Stomach (tissue), 8 donors: ENCODE measurements at regions not wholly inside any gene's neighbourhood (a gene's known extent, or its start where the extent isn't known, plus 50 kb on each side); places are given as distances from the start of the nearest gene placed in this dataset.
A peak's percentile ranks its signal among the peaks of the same experiment; 100 is the strongest.

Experiments
- DNase-seq, 2 donors: peaks; one replicate each; pipeline versions ENCODE4 v3.0.0 to v3.0.0-alpha.2; 2013 to 2019
- H3K27ac ChIP-seq, 5 donors: fragments of 200-600 bp in 4 of 5; sonication (generic) in 4 of 5; one replicate each; pipeline ENCODE4 v1.5.1; 2013 to 2019; ENCODE audit warnings: mild to moderate bottlenecking in 1 of 5, moderate library complexity in 1 of 5
- H3K27me3 ChIP-seq, 3 donors: fragments of 200-600 bp; sonication (generic); one replicate each; pipeline ENCODE4 v1.5.1; 2017 to 2019; ENCODE audit warnings: mixed run types in 1 of 3
- H3K36me3 ChIP-seq, 4 donors: fragments of 200-600 bp; sonication (generic); 1 replicate in 3 of 4; 2 replicates in 1 of 4; pipeline ENCODE4 v1.5.1; 2016 to 2019
- H3K4me1 ChIP-seq, 4 donors: fragments of 200-600 bp; sonication (generic); one replicate each; pipeline ENCODE4 v1.5.1; 2016 to 2019
- H3K4me3 ChIP-seq, 4 donors: fragments of 200-600 bp; sonication (generic) in 3 of 4; one replicate each; pipeline ENCODE4 v1.5.1; 2016 to 2019; ENCODE audit warnings: mild to moderate bottlenecking in 1 of 4
- H3K9me3 ChIP-seq, 4 donors: fragments of 200-600 bp; sonication (generic); one replicate each; pipeline ENCODE4 v1.5.1; 2016 to 2019
- EP300 ChIP-seq: sonication (generic); formaldehyde crosslinking; IDR thresholded peaks from one replicate; pipeline ENCODE4 v1.6.1; 2017; ENCODE audit warnings: antibody characterized with exemption
- POLR2A ChIP-seq, 4 donors: fragments of 450-650 bp; IDR thresholded peaks; one replicate each; pipeline ENCODE4 v1.6.1; 2016; ENCODE audit warnings: antibody characterized with exemption in 4 of 4, control low read depth in 2 of 4, mild to moderate bottlenecking in 1 of 4, moderate library complexity in 1 of 4
- POLR2AphosphoS5 ChIP-seq, 3 donors: sonication (generic); formaldehyde crosslinking; IDR thresholded peaks; one replicate each; pipeline ENCODE4 v1.6.1; 2016; ENCODE audit warnings: antibody characterized with exemption in 3 of 3
- WGBS, 5 donors: extraction: QIAGEN DNeasy Blood & Tissue Kit in 3 of 5; methylation state at CpG; one replicate each; pipeline versions ENCODE4 v1.1.5 to v1.1.7; 2013 to 2018; 5-methylcytosine and 5-hydroxymethylcytosine counted together
- intact Hi-C: fragments of 100-400 bp; cut with DNase I; formaldehyde crosslinking; loops from one replicate; pipeline ENCODE4 v1.15.1; 2023; ENCODE audit warnings: low total_unique reads
- TF ChIP-seq, protein P1 (sequence below), 7 experiments: fragments of 450-650 bp in 4 of 7; fragments of 200-600 bp in 3 of 7; sonication (generic) in 3 of 7; IDR thresholded peaks; one replicate each; pipeline ENCODE4 v1.5.1; 2016 to 2019; ENCODE audit warnings: antibody characterized with exemption in 7 of 7, control low read depth in 2 of 7, mild to moderate bottlenecking in 1 of 7
- donor health status: healthy with polysubstance abuse.
- donor health status: Bipolar disorder and iron deficiency.
- donor health status: healthy.

DNA sequence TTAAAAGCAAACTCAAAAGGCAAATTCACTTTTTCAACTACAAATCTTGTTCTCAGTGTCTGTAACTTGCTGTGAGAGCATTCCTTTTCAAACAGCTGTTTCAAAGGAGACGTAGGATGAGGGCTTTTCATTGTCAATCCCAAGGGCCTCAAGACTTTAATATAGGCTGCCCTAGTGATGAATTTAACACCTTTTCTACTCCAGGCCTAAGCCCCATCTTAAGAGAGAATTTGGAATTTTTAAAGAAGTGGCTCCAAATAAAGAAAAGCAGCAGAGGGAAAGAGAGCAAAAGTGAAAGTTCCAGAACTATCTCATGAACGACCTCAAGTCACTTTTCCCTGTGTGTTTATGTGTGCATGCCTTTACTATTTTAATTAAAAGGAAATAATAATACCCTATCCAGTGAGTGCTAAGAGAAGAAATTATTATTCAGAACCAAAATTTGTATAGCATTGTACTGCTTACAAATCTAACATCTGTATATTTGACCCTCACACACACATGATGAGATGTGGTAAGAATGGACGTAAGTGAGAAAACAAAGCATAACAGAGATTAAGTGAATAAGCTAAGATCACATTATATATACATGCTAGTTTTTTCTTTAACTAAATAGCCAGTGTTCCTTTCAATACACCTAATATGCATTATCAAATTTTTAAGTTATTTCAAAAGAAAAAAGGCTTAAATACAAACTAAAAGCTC lies 196.4 kb downstream of the VGLL3 start:
- Histone ChIP-seq H3K27ac (peak overlapping the region in 4 of 5 donors; percentile 61 to 76 (median 63)), H3K4me1 (peaks cover 0 to 16% (median 0%) of the 10 kb centered on the region in 4 donors), H3K9me3 (no peaks in the 10 kb centered on the region), H3K36me3 (no peaks in the 10 kb centered on the region), H3K27me3 (no peaks in the 10 kb centered on the region), H3K4me3 (peak overlapping the region in 2 of 4 donors; percentile 2 to 3)
- DNase-seq = no peak
- intact Hi-C loops = no loop called here
- 36 to 57% (median 46%) methylated on average over 3 of the region's 3 CpGs for WGBS, 5 donors
- TF ChIP-seq POLR2AphosphoS5 (IDR thresholded peaks at IDR 0.05) (no peak), POLR2A (IDR thresholded peaks at IDR 0.05) (no peak), EP300 (no peak)
- TF ChIP-seq, protein P1, sequence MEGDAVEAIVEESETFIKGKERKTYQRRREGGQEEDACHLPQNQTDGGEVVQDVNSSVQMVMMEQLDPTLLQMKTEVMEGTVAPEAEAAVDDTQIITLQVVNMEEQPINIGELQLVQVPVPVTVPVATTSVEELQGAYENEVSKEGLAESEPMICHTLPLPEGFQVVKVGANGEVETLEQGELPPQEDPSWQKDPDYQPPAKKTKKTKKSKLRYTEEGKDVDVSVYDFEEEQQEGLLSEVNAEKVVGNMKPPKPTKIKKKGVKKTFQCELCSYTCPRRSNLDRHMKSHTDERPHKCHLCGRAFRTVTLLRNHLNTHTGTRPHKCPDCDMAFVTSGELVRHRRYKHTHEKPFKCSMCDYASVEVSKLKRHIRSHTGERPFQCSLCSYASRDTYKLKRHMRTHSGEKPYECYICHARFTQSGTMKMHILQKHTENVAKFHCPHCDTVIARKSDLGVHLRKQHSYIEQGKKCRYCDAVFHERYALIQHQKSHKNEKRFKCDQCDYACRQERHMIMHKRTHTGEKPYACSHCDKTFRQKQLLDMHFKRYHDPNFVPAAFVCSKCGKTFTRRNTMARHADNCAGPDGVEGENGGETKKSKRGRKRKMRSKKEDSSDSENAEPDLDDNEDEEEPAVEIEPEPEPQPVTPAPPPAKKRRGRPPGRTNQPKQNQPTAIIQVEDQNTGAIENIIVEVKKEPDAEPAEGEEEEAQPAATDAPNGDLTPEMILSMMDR (IDR thresholded peaks at IDR 0.05) = no peak

DNA sequence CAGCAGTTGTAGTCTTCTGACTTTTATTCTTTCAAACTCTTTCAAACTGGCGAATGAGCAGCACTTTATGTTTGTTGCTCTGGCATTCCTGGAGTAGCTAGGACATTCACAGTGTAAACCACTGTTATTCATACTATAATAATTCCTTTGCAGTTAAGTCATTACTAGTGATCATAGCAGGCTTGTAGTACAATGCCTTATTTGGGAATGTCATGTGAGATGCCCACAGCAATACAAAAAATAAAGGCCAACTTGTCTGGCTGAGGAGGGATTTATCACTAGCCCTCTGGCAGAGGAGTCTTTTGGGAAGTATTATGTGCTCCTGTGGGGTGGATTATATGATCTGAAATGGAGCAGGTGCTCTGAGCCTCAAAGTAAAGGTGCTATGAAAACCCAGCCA lies 197.2 kb downstream of the VGLL3 start:
- Histone ChIP-seq H3K27me3 (no peaks in the 10 kb centered on the region), H3K4me3 (no peak overlapping the region), H3K36me3 (no peaks in the 10 kb centered on the region), H3K9me3 (no peaks in the 10 kb centered on the region), H3K4me1 (peaks cover 0 to 16% (median 0%) of the 10 kb centered on the region in 4 donors), H3K27ac (peak overlapping the region in 4 of 5 donors; percentile 61 to 76 (median 63))
- TF ChIP-seq POLR2AphosphoS5 (IDR thresholded peaks at IDR 0.05) = peak in 2 of 3 donors; percentile 15 to 38
- TF ChIP-seq, protein P1 (IDR thresholded peaks at IDR 0.05) = no peak
- TF ChIP-seq POLR2A (IDR thresholded peaks at IDR 0.05) = no peak
- WGBS, 5 donors = 56 to 86% (median 67%) methylated on average over 1 of the region's 1 CpG
- DNase-seq = peak in 1 of 2 donors; percentile 57
- intact Hi-C loops = no loop called here

GRCh38 chr3:86792316-86792715 lies 198.6 kb downstream of the VGLL3 start:
- TF ChIP-seq POLR2A (IDR thresholded peaks at IDR 0.05) (no peak), POLR2AphosphoS5 (IDR thresholded peaks at IDR 0.05) (no peak), EP300 (no peak)
- TF ChIP-seq, protein P1 (IDR thresholded peaks at IDR 0.05) = no peak
- H3K36me3 ChIP-seq = no peaks in the 10 kb centered on the region
- H3K27ac ChIP-seq = no peak overlapping the region
- peak in 1 of 2 donors; percentile 23 for DNase-seq
- no peak overlapping the region for H3K4me3 ChIP-seq
- H3K4me1 ChIP-seq = peaks cover 0 to 16% (median 0%) of the 10 kb centered on the region in 4 donors
- intact Hi-C loops = no loop called here
- no peaks in the 10 kb centered on the region for H3K27me3 ChIP-seq
- no peaks in the 10 kb centered on the region for H3K9me3 ChIP-seq

- intact Hi-C loops = no loop called here
- H3K27me3 ChIP-seq = no peaks in the 10 kb centered on the region
- H3K4me3 ChIP-seq = no peak overlapping the region
- no peaks in the 10 kb centered on the region for H3K36me3 ChIP-seq
- TF ChIP-seq POLR2A (IDR thresholded peaks at IDR 0.05) = no peak
- peaks cover 0 to 16% (median 0%) of the 10 kb centered on the region in 4 donors for H3K4me1 ChIP-seq
- WGBS, 5 donors = 85 to 95% (median 89%) methylated on average over 4 of the region's 4 CpGs
- H3K27ac ChIP-seq = no peak overlapping the region
- peak in 1 of 2 donors; percentile 12 for DNase-seq
- H3K9me3 ChIP-seq = no peaks in the 10 kb centered on the region
These were observed 199.9 kb downstream of the VGLL3 start for GRCh38 chr3:86790884-86791549.

GRCh38 chr3:86788371-86788770 lies 202.6 kb downstream of the VGLL3 start:
- no peak overlapping the region for H3K27ac ChIP-seq
- intact Hi-C loops = no loop called here
- H3K27me3 ChIP-seq = no peaks in the 10 kb centered on the region
- no peaks in the 10 kb centered on the region for H3K9me3 ChIP-seq
- DNase-seq = no peak
- H3K4me3 ChIP-seq = no peak overlapping the region
- H3K36me3 ChIP-seq = no peaks in the 10 kb centered on the region
- no peaks in the 10 kb centered on the region for H3K4me1 ChIP-seq
- WGBS, 5 donors = 62 to 94% (median 81%) methylated on average over 2 of the region's 2 CpGs
- TF ChIP-seq, protein P1 (IDR thresholded peaks at IDR 0.05) = no peak
- TF ChIP-seq POLR2AphosphoS5 (IDR thresholded peaks at IDR 0.05) = no peak
- TF ChIP-seq EP300 = no peak
- TF ChIP-seq POLR2A (IDR thresholded peaks at IDR 0.05) = no peak
